Epithelial cell of proximal tubule (primary cell): ENCODE measurements at regions not wholly inside any gene's neighbourhood (a gene's known extent, or its start where the extent isn't known, plus 50 kb on each side); places are given as distances from the start of the nearest gene placed in this dataset.

Source experiments
- DNase-seq: peaks from one replicate; pipeline ENCODE4 v3.0.0-alpha.2; 2011; ENCODE audit warnings: low read depth
- H3K4me3 ChIP-seq: 2 replicates; pipeline ENCODE4 v1.5.1; 2011; ENCODE audit warnings: low read depth, mild to moderate bottlenecking, low read length
- TF ChIP-seq, protein P1 (sequence below): conservative IDR thresholded peaks from 2 replicates; pipeline ENCODE4 v1.5.1; 2012; ENCODE audit warnings: low read depth, mild to moderate bottlenecking, low read length

GRCh38 chr1:55980582-55980981, 598.8 kb downstream of the PLPP3 start:
- H3K4me3 ChIP-seq, result no peak overlapping the region
- TF ChIP-seq, protein P1, sequence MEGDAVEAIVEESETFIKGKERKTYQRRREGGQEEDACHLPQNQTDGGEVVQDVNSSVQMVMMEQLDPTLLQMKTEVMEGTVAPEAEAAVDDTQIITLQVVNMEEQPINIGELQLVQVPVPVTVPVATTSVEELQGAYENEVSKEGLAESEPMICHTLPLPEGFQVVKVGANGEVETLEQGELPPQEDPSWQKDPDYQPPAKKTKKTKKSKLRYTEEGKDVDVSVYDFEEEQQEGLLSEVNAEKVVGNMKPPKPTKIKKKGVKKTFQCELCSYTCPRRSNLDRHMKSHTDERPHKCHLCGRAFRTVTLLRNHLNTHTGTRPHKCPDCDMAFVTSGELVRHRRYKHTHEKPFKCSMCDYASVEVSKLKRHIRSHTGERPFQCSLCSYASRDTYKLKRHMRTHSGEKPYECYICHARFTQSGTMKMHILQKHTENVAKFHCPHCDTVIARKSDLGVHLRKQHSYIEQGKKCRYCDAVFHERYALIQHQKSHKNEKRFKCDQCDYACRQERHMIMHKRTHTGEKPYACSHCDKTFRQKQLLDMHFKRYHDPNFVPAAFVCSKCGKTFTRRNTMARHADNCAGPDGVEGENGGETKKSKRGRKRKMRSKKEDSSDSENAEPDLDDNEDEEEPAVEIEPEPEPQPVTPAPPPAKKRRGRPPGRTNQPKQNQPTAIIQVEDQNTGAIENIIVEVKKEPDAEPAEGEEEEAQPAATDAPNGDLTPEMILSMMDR, result no peak
- DNase-seq, result no peak

DNA sequence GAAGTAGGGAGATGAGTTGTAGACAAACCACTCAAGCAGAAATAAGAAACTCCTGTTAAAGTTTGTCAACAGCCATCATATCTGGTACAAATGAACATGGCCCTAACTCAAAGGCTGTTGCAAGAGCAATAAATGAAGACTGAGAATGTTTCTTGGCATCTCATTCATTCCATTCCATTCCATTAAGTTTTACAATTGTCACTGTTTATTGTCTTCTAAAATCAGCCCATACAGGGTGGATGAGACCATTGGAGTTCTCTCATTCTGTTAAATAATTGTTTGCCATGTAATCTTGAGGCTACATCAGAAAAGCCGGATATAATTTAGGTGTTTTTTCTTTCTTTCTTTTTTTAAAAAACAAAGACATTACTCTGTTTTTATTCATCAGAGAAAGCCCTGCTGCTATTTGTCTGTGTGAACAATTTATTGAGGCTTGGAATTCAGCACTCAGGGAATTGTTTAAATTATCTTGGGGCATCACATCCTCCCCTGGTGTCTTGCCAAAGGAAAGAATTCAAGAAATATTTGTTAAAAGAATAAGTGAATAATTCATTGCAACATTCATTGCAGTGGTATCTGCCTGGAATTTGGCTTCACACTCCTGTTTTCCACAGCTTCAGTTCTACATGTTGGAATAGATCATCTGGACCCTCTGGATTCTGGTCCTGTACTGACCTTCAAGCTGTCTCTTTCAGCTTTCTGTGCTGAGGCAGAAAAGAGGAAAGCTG, 604.5 kb downstream of the PLPP3 start:
- H3K4me3 ChIP-seq, result no peak overlapping the region
- DNase-seq, result no peak
- TF ChIP-seq, protein P1, result no peak

GRCh38 chr1:55970526-55971110, 608.7 kb downstream of the PLPP3 start:
- TF ChIP-seq, protein P1, result no peak
- no peak overlapping the region for H3K4me3 ChIP-seq
- DNase-seq, result no peak

DNA sequence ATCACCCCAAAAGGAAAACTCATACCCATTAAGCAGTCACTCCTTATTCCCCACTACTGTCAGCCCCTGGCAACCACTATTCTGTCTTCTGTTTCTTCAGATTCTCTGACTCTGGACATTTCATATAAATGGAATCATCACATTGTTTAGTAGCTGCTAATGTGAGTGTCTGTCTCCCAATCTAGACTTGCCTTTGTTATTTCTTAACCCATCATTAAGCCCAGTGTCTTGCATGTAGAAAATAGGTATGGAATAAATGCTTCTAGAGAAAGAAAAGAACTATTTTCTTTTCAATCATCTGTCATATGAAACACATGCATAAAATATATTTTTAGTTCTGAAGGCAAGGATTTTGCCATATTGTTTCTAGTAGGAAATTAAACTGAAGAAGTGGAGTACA, 610.0 kb downstream of the PLPP3 start:
- no peak overlapping the region for H3K4me3 ChIP-seq
- no peak for DNase-seq
- TF ChIP-seq, protein P1, result no peak

DNA sequence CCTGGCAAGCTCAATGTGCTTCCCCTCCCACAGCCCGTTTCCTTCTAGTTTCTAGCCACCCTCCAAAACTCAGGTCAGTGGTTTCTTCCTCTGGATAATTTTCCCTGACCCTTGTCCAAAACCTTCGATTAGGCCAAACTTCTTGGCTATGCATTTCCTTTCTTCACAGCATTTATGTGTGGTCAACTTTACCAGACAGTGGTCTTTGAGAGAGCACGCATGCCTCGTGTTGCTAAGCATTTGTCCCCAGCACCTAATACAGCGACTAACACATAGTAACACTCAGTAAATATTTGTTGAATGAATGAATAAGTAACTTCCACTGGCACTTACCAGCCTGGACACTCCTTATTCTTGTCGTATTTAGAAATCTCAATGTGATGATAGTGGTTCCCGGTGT, 610.7 kb downstream of the PLPP3 start:
- no peak overlapping the region for H3K4me3 ChIP-seq
- DNase-seq, result no peak
- TF ChIP-seq, protein P1, result no peak

- no peak for DNase-seq
- TF ChIP-seq, protein P1, result no peak
- no peak overlapping the region for H3K4me3 ChIP-seq
These were observed 613.3 kb downstream of the PLPP3 start for GRCh38 chr1:55965981-55966461.

- TF ChIP-seq, protein P1, result no peak
- no peak for DNase-seq
- no peak overlapping the region for H3K4me3 ChIP-seq
These were observed 616.9 kb downstream of the PLPP3 start for GRCh38 chr1:55962472-55962871.
